ENCODE measurements at regions not wholly inside any gene's neighbourhood (a gene's known extent, or its start where the extent isn't known, plus 50 kb on each side); places are given as distances from the start of the nearest gene placed in this dataset.
A peak's percentile ranks its signal among the peaks of the same experiment; 100 is the strongest.

DNA sequence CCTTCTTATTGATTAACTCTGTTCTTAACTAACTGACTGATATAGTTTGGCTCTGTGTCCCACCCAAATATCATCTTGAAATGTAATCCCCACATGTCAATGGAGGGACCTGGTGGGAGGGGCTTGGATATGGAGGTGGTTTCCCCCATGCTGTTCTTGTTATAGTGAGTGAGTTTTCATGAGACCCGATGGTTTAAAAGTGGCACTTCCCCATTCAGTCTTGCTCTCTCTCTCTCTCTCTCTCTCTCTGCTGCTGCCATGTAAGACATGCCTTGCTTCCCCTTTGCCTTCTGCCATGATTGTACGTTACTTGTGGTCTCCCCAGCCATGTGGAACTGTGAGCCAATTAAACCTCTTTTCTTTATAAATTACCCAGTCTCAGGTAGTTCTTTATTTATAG, 81.8 kb upstream of the SPACA1 start:
- ATAC-seq (ENCODE audit: low read depth) (no peak), DNase-seq (no peak)
- CTCF ChIA-PET = no interaction called here
- intact Hi-C loops (cut with micrococcal nuclease) = no loop called here
- H3K4me1 Mint-ChIP-seq = no peaks in the 10 kb centered on the region
- no peak overlapping the region for H3K4me3 Mint-ChIP-seq
- peak overlapping the region; percentile 15 for H3K27ac Mint-ChIP-seq
- no peak for TF ChIP-seq CTCF (IDR thresholded peaks at IDR 0.05)
- POLR2A ChIA-PET = no interaction called here
- H3K27me3 Mint-ChIP-seq = peaks cover 4% of the 10 kb centered on the region
- H3K36me3 Mint-ChIP-seq (ENCODE audit: low read depth) = no peaks in the 10 kb centered on the region
- peaks cover 15% of the 10 kb centered on the region for H3K9me3 Mint-ChIP-seq

GRCh38 chr6:87959083-87959482, 88.6 kb upstream of the SPACA1 start:
- no peak for TF ChIP-seq CTCF (IDR thresholded peaks at IDR 0.05)
- CTCF ChIA-PET = no interaction called here
- Mint-ChIP-seq H3K9me3 (peaks cover 6% of the 10 kb centered on the region), H3K36me3 (ENCODE audit: low read depth) (no peaks in the 10 kb centered on the region), H3K4me1 (no peaks in the 10 kb centered on the region), H3K27ac (no peak overlapping the region), H3K4me3 (no peak overlapping the region), H3K27me3 (peaks cover 8% of the 10 kb centered on the region)
- POLR2A ChIA-PET = no interaction called here
- DNase-seq = no peak
- ATAC-seq (ENCODE audit: low read depth) = no peak
- intact Hi-C loops (cut with micrococcal nuclease) = no loop called here

- Mint-ChIP-seq H3K36me3 (ENCODE audit: low read depth) (no peaks in the 10 kb centered on the region), H3K9me3 (no peaks in the 10 kb centered on the region), H3K27me3 (peaks cover 3% of the 10 kb centered on the region), H3K27ac (no peak overlapping the region), H3K4me1 (no peaks in the 10 kb centered on the region), H3K4me3 (no peak overlapping the region)
- ATAC-seq (ENCODE audit: low read depth) = no peak
- ChIA-PET POLR2A (no interaction called here), CTCF (no interaction called here)
- no peak for DNase-seq
- no peak for TF ChIP-seq CTCF (IDR thresholded peaks at IDR 0.05)
- intact Hi-C loops (cut with micrococcal nuclease) = no loop called here
Observed at GRCh38 chr6:87951751-87952150, 95.9 kb upstream of the SPACA1 start.

GRCh38 chr6:87950614-87951013, 97.0 kb upstream of the SPACA1 start:
- Mint-ChIP-seq H3K36me3 (ENCODE audit: low read depth) (no peaks in the 10 kb centered on the region), H3K27ac (no peak overlapping the region), H3K27me3 (peaks cover 3% of the 10 kb centered on the region), H3K4me1 (no peaks in the 10 kb centered on the region), H3K4me3 (no peak overlapping the region), H3K9me3 (no peaks in the 10 kb centered on the region)
- CTCF ChIA-PET = no interaction called here
- TF ChIP-seq CTCF (IDR thresholded peaks at IDR 0.05) = no peak
- intact Hi-C loops (cut with micrococcal nuclease) = no loop called here
- DNase-seq (no peak), ATAC-seq (ENCODE audit: low read depth) (no peak)
- POLR2A ChIA-PET = no interaction called here

GRCh38 chr6:87949194-87949593, 98.4 kb upstream of the SPACA1 start:
- POLR2A ChIA-PET = no interaction called here
- no peak for TF ChIP-seq CTCF (IDR thresholded peaks at IDR 0.05)
- intact Hi-C loops (cut with micrococcal nuclease) = no loop called here
- H3K4me1 Mint-ChIP-seq = no peaks in the 10 kb centered on the region
- no peaks in the 10 kb centered on the region for H3K36me3 Mint-ChIP-seq (ENCODE audit: low read depth)
- no peak overlapping the region for H3K4me3 Mint-ChIP-seq
- peaks cover 3% of the 10 kb centered on the region for H3K27me3 Mint-ChIP-seq
- DNase-seq = no peak
- no peaks in the 10 kb centered on the region for H3K9me3 Mint-ChIP-seq
- H3K27ac Mint-ChIP-seq = no peak overlapping the region
- no peak for ATAC-seq (ENCODE audit: low read depth)
- CTCF ChIA-PET = no interaction called here

All from activated B cell treated with CpG ODN at 0.5 μM for 24 hours (primary cell).